ENCODE measurements at regions not wholly inside any gene's neighbourhood (a gene's known extent, or its start where the extent isn't known, plus 50 kb on each side); places are given as distances from the start of the nearest gene placed in this dataset.

GRCh38 chr1:218938259-218938658, 235.4 kb upstream of the LYPLAL1 start:
- DNase-seq (ENCODE audit: low read depth), result no peak

GRCh38 chr1:218939095-218939494, 234.6 kb upstream of the LYPLAL1 start:
- DNase-seq (ENCODE audit: low read depth), result no peak

- no peak for DNase-seq (ENCODE audit: low read depth)
These were observed 231.2 kb upstream of the LYPLAL1 start for GRCh38 chr1:218942431-218942830.

- no peak for DNase-seq (ENCODE audit: low read depth)
These were observed 230.3 kb upstream of the LYPLAL1 start for GRCh38 chr1:218943371-218943770.

- no peak for DNase-seq (ENCODE audit: low read depth)
These were observed 228.6 kb upstream of the LYPLAL1 start for GRCh38 chr1:218945050-218945449.

GRCh38 chr1:218946147-218946546, 227.5 kb upstream of the LYPLAL1 start:
- DNase-seq (ENCODE audit: low read depth), result no peak

- DNase-seq (ENCODE audit: low read depth), result no peak
These were observed 225.2 kb upstream of the LYPLAL1 start for GRCh38 chr1:218948446-218948845.

GRCh38 chr1:218953386-218953785, 220.3 kb upstream of the LYPLAL1 start:
- no peak for DNase-seq (ENCODE audit: low read depth)

- no peak for DNase-seq (ENCODE audit: low read depth)
These were observed 215.7 kb upstream of the LYPLAL1 start for GRCh38 chr1:218957971-218958370.

- no peak for DNase-seq (ENCODE audit: low read depth)
These were observed 213.9 kb upstream of the LYPLAL1 start for GRCh38 chr1:218959784-218960183.

GRCh38 chr1:218964471-218965185, 209.1 kb upstream of the LYPLAL1 start:
- no peak for DNase-seq (ENCODE audit: low read depth)

GRCh38 chr1:218965821-218966220, 207.9 kb upstream of the LYPLAL1 start:
- no peak for DNase-seq (ENCODE audit: low read depth)

GRCh38 chr1:218967254-218967653, 206.4 kb upstream of the LYPLAL1 start:
- no peak for DNase-seq (ENCODE audit: low read depth)

- no peak for DNase-seq (ENCODE audit: low read depth)
These were observed 205.8 kb upstream of the LYPLAL1 start for GRCh38 chr1:218967836-218968235.

GRCh38 chr1:218969006-218969405, 204.7 kb upstream of the LYPLAL1 start:
- no peak for DNase-seq (ENCODE audit: low read depth)

GRCh38 chr1:218970397-218970990, 203.2 kb upstream of the LYPLAL1 start:
- DNase-seq (ENCODE audit: low read depth), result no peak

GRCh38 chr1:218971156-218971555, 202.5 kb upstream of the LYPLAL1 start:
- no peak for DNase-seq (ENCODE audit: low read depth)

GRCh38 chr1:218980881-218981280, 192.8 kb upstream of the LYPLAL1 start:
- no peak for DNase-seq (ENCODE audit: low read depth)

GRCh38 chr1:218982482-218982881, 191.2 kb upstream of the LYPLAL1 start:
- DNase-seq (ENCODE audit: low read depth), result no peak

GRCh38 chr1:218983433-218983832, 190.2 kb upstream of the LYPLAL1 start:
- DNase-seq (ENCODE audit: low read depth), result no peak

- DNase-seq (ENCODE audit: low read depth), result no peak
These were observed 189.8 kb upstream of the LYPLAL1 start for GRCh38 chr1:218983848-218984247.

GRCh38 chr1:218985424-218985984, 188.2 kb upstream of the LYPLAL1 start:
- no peak for DNase-seq (ENCODE audit: low read depth)

- DNase-seq (ENCODE audit: low read depth), result no peak
These were observed 186.9 kb upstream of the LYPLAL1 start for GRCh38 chr1:218986816-218987215.

GRCh38 chr1:218990019-218990418, 183.7 kb upstream of the LYPLAL1 start:
- no peak for DNase-seq (ENCODE audit: low read depth)

All from stimulated activated CD8-positive, alpha-beta memory T cell treated with anti-CD3 and anti-CD28 coated beads, Interleukin-12 subunit alpha, Interleukin-12 subunit beta, amount 100 ng/mL, for 1 hour (primary cell).